ENCODE measurements at regions not wholly inside any gene's neighbourhood (a gene's known extent, or its start where the extent isn't known, plus 50 kb on each side); places are given as distances from the start of the nearest gene placed in this dataset.

DNA sequence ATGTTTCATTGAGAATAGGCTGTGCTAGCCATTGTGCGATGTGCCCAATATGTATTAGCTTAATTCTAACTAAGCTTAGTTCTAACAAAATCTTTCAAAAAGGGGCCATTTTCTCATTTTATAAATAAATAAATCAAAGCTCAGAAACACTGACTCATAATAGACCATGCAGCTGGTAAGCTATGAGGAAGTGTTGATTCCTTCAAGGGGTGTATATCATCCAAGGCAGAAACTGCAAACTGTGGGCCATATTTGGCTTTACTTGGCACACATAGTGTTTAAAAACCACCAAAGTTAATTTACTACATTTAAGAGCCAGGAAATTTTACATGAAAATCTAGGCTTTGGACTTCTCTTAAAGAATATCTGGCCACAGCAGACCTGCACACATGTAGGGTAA is 136.5 kb downstream of the ZNF621 start:
- POLR2A ChIA-PET, result no interaction called here
- DNase-seq (ENCODE audit: extremely low spot score), result no peak
- CTCF ChIA-PET, result no interaction called here
- TF ChIP-seq LEF1 (IDR thresholded peaks at IDR 0.05; ENCODE audit: borderline replicate concordance) (no peak), ZNF384 (IDR thresholded peaks at IDR 0.05) (no peak)

DNA sequence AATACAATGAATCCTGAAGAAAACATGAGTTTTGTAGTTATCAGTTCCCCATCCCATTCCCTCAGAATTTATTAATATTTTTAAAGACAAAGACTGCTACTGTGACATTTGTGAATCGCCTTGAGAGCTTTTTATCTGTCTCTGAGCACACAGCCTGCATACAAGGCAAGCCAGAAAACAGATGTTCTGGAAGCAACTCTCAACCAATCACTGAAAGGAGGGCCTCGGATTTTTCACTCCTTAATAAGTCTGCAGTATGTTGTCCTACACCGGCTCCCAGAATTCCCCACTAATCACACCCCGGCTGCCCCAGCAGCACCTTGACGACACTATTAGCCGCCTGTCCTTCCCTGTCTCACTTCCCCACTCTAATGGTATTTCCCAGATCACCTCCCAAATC is 138.5 kb downstream of the ZNF621 start:
- DNase-seq (ENCODE audit: extremely low spot score), result no peak
- POLR2A ChIA-PET, result no interaction called here
- no peak for TF ChIP-seq ELF4 (IDR thresholded peaks at IDR 0.05)
- no peak for TF ChIP-seq HDGF (IDR thresholded peaks at IDR 0.05; ENCODE audit: borderline replicate concordance)
- no peak for TF ChIP-seq CTBP1 (IDR thresholded peaks at IDR 0.05; ENCODE audit: borderline replicate concordance)
- TF ChIP-seq SUZ12 (IDR thresholded peaks at IDR 0.05), result no peak
- no peak for TF ChIP-seq L3MBTL2 (conservative IDR thresholded peaks at IDR 0.05)
- TF ChIP-seq LEF1 (IDR thresholded peaks at IDR 0.05; ENCODE audit: borderline replicate concordance), result no peak
- no peak for TF ChIP-seq SP1 (IDR thresholded peaks at IDR 0.05)
- CTCF ChIA-PET, result no interaction called here

DNA sequence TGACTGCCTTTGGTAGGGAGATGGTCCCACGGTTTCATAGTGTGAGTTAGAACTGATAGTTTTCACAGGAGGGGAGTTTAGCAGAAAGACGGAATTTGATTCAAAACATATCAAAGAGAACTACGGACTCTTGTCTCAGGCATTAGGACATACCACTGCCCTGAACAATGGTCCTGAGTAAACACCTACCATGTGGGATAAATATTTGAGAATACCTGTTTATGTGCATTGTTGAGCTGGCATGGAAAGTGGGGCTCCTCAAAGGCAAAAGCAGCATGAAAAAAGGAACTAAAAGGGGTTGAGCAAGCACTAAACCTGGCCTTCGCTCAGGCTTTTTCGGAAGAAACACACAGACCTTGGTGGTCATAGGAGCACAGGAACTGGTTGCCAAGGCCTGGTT is 144.4 kb downstream of the ZNF621 start:
- ChIA-PET CTCF (no interaction called here), POLR2A (no interaction called here)
- TF ChIP-seq NFRKB (IDR thresholded peaks at IDR 0.05) (no peak), L3MBTL2 (conservative IDR thresholded peaks at IDR 0.05) (no peak), CTBP1 (IDR thresholded peaks at IDR 0.05; ENCODE audit: borderline replicate concordance) (no peak), ARNT (IDR thresholded peaks at IDR 0.05) (no peak), SP1 (IDR thresholded peaks at IDR 0.05) (no peak), FOXM1 (IDR thresholded peaks at IDR 0.05; ENCODE audit: borderline replicate concordance) (no peak)
- DNase-seq (ENCODE audit: extremely low spot score), result no peak

DNA sequence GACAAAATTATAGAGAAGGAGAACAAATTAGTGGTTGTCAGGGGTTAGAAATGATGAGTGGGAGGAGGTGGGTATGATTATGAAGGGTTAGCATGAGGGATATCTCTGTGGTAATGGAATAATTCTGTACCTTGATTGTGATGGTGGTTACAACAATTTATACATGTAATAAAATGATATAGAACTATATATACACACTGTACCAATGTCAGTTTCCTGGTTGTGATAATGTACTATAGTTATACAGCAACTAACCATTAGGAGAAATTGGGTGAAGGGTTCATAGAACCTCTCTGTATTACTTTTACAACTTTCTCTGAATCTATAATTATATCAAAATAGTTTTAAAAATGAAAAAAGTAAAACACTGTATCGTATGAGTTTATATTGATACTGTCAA is 148.1 kb downstream of the ZNF621 start:
- TF ChIP-seq L3MBTL2 (conservative IDR thresholded peaks at IDR 0.05) (no peak), ARNT (IDR thresholded peaks at IDR 0.05) (no peak), ZNF384 (IDR thresholded peaks at IDR 0.05) (no peak), SP1 (IDR thresholded peaks at IDR 0.05) (no peak), FOXK2 (IDR thresholded peaks at IDR 0.05) (no peak), LEF1 (IDR thresholded peaks at IDR 0.05; ENCODE audit: borderline replicate concordance) (no peak), BHLHE40 (IDR thresholded peaks at IDR 0.05; ENCODE audit: borderline replicate concordance) (no peak), SUZ12 (IDR thresholded peaks at IDR 0.05) (no peak), HDGF (IDR thresholded peaks at IDR 0.05; ENCODE audit: borderline replicate concordance) (no peak), FOXA1 (IDR thresholded peaks at IDR 0.05) (no peak), FOXM1 (IDR thresholded peaks at IDR 0.05; ENCODE audit: borderline replicate concordance) (no peak), CTBP1 (IDR thresholded peaks at IDR 0.05; ENCODE audit: borderline replicate concordance) (no peak), TARDBP (IDR thresholded peaks at IDR 0.05) (no peak)
- TF ChIP-seq, protein P1, sequence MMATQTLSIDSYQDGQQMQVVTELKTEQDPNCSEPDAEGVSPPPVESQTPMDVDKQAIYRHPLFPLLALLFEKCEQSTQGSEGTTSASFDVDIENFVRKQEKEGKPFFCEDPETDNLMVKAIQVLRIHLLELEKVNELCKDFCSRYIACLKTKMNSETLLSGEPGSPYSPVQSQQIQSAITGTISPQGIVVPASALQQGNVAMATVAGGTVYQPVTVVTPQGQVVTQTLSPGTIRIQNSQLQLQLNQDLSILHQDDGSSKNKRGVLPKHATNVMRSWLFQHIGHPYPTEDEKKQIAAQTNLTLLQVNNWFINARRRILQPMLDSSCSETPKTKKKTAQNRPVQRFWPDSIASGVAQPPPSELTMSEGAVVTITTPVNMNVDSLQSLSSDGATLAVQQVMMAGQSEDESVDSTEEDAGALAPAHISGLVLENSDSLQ (IDR thresholded peaks at IDR 0.05), result no peak
- POLR2A ChIA-PET, result no interaction called here
- CTCF ChIA-PET, result no interaction called here
- no peak for DNase-seq (ENCODE audit: extremely low spot score)

DNA sequence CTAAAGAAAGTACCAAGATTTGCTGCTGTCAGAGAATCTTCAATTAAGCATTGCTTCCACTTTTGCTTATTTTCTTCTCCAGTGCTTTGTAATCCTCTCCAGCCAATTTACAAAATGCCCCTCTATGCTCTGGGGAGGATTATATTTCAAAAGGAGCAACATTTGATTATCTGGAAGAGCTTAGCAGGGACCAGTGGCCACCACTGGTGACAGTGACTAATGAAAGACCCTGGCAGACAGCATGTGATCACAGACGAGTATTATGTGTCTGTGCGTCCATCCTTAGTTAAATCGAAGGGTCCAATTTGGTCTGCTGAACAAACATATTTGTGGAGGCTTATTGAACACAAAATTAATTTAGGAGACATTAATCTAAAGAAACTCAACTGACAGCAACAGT is 152.6 kb downstream of the ZNF621 start:
- ChIA-PET POLR2A (no interaction called here), CTCF (no interaction called here)
- TF ChIP-seq FOXM1 (IDR thresholded peaks at IDR 0.05; ENCODE audit: borderline replicate concordance), result no peak
- TF ChIP-seq TARDBP (IDR thresholded peaks at IDR 0.05), result no peak
- no peak for TF ChIP-seq CTBP1 (IDR thresholded peaks at IDR 0.05; ENCODE audit: borderline replicate concordance)
- no peak for TF ChIP-seq NFRKB (IDR thresholded peaks at IDR 0.05)
- TF ChIP-seq SP1 (IDR thresholded peaks at IDR 0.05), result no peak
- no peak for TF ChIP-seq BHLHE40 (IDR thresholded peaks at IDR 0.05; ENCODE audit: borderline replicate concordance)
- no peak for TF ChIP-seq FOXK2 (IDR thresholded peaks at IDR 0.05)
- TF ChIP-seq, protein P1 (IDR thresholded peaks at IDR 0.05), result no peak
- no peak for TF ChIP-seq ELF4 (IDR thresholded peaks at IDR 0.05)
- no peak for TF ChIP-seq LEF1 (IDR thresholded peaks at IDR 0.05; ENCODE audit: borderline replicate concordance)
- TF ChIP-seq L3MBTL2 (conservative IDR thresholded peaks at IDR 0.05), result no peak
- no peak for TF ChIP-seq ZNF384 (IDR thresholded peaks at IDR 0.05)
- no peak for TF ChIP-seq ARNT (IDR thresholded peaks at IDR 0.05)
- no peak for TF ChIP-seq FOXA1 (IDR thresholded peaks at IDR 0.05)
- TF ChIP-seq SUZ12 (IDR thresholded peaks at IDR 0.05), result no peak
- TF ChIP-seq HDGF (IDR thresholded peaks at IDR 0.05; ENCODE audit: borderline replicate concordance), result no peak
- no peak for DNase-seq (ENCODE audit: extremely low spot score)

DNA sequence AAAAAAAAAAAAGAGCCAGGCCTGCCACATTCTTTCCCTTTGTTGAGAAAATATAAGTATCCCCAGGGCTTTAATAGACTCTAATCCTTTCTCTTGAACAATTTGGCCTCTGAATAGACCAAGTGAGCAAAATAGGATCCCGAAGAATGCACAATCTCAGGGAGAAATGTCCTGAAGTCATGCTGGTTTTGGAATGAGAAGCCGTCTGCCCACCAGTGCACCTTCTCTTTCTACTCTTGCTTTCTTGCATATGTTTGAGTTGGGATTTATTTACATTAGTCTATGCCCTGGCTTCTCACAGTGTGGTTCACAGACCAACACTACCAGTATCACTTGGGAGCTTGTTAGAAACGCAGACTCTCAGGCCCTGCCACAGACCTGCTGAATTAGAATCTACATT is 153.0 kb downstream of the ZNF621 start:
- POLR2A ChIA-PET, result no interaction called here
- TF ChIP-seq LEF1 (IDR thresholded peaks at IDR 0.05; ENCODE audit: borderline replicate concordance) (no peak), L3MBTL2 (conservative IDR thresholded peaks at IDR 0.05) (no peak), FOXA1 (IDR thresholded peaks at IDR 0.05) (no peak), ZNF384 (IDR thresholded peaks at IDR 0.05) (no peak), CTBP1 (IDR thresholded peaks at IDR 0.05; ENCODE audit: borderline replicate concordance) (no peak)
- CTCF ChIA-PET, result no interaction called here
- DNase-seq (ENCODE audit: extremely low spot score), result no peak

DNA sequence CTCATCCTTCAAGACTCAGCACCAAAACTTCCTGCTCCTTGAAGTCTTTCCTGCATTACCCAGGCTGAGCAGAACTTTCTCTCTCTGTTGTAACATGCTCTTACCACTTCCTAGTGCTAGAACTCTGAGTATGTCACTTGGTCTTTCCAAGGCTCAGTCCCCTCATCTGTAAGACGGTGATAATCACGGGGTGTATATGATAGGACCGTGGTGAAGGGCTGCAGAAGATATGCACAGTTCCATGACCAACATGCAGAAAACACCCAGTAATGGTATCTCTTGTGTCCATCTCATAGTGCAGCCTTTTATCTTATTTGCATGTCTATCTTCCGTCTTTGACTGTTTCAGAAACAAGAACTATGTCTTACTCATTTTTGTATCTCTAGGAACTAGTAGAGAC is 154.5 kb downstream of the ZNF621 start:
- ChIA-PET POLR2A (no interaction called here), CTCF (no interaction called here)
- TF ChIP-seq SP1 (IDR thresholded peaks at IDR 0.05) (no peak), CTBP1 (IDR thresholded peaks at IDR 0.05; ENCODE audit: borderline replicate concordance) (no peak), ARNT (IDR thresholded peaks at IDR 0.05) (no peak), L3MBTL2 (conservative IDR thresholded peaks at IDR 0.05) (no peak), LEF1 (IDR thresholded peaks at IDR 0.05; ENCODE audit: borderline replicate concordance) (no peak), FOXK2 (IDR thresholded peaks at IDR 0.05) (no peak), SUZ12 (IDR thresholded peaks at IDR 0.05) (no peak), TARDBP (IDR thresholded peaks at IDR 0.05) (no peak), ELF4 (IDR thresholded peaks at IDR 0.05) (no peak)
- TF ChIP-seq, protein P1 (IDR thresholded peaks at IDR 0.05), result no peak
- DNase-seq (ENCODE audit: extremely low spot score), result no peak
